RWPE1 (cell line): ENCODE measurements at regions not wholly inside any gene's neighbourhood (a gene's known extent, or its start where the extent isn't known, plus 50 kb on each side); places are given as distances from the start of the nearest gene placed in this dataset.

Source experiments
- CTCF ChIA-PET: fragments of 350-600 bp; sonication (Branson Sonifier 250); formaldehyde crosslinking; extraction: SDS; loops from one replicate; lab custom pipeline; 2021; lab: Yijun Ruan, JAX
- POLR2A ChIA-PET: fragments of 400-600 bp; formaldehyde crosslinking; extraction: SDS; loops from one replicate; lab custom pipeline; 2020; ENCODE audit warnings: antibody characterized with exemption; ENCODE audit not compliant: low non-redundant PET; lab: Yijun Ruan, JAX
- DNase-seq: peaks from one replicate; pipeline ENCODE4 v3.0.0; 2012; ENCODE audit warnings: low spot score
- H3K27ac ChIP-seq: fragments of 450-650 bp; 2 replicates; pipeline ENCODE4 v1.5.1; 2017
- CTCF ChIP-seq: fragments of 450-650 bp; conservative IDR thresholded peaks from 2 replicates; pipeline ENCODE4 v1.5.1; 2017; ENCODE audit warnings: low read depth, mild to moderate bottlenecking

DNA sequence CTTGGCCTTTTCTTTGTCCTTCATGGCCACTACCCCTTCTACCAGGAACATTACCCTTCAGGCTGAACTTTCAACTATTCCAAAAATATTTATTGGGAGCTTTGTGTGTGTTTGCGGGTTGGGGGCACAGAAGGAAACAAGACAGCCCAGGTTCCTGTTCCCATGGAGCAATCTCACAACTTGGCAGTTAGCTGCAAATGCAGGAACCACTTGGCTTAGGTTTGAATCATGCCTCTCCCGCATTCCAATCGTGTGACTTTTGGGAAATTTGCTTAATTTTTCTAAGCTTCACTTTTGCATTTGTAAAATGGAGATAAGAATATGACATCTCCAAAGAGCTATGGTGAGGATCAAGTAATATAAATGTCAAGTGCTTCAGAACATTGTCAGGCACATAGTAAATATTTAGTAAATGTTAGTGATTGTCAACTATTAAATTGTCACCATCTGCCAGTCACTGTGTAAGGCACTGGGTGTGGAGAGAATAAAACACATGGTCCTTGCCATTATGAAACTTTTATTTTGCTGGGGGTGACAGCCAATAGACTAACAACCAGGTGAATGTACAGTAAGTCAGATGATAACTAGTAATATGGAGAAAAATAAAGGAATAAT is 277.1 kb downstream of the SNX13 start:
- no peak for DNase-seq
- POLR2A ChIA-PET = no interaction called here
- H3K27ac ChIP-seq = peak overlapping the region; percentile 92
- CTCF ChIA-PET = interaction anchor here (0.6 kb wide), 3 partner anchors 100 to 277 kb away, joined by 3 to 4 read pairs (median 3); no protein-coding TSS in a partner anchor
- no peak for TF ChIP-seq CTCF

- ChIA-PET POLR2A (no interaction called here), CTCF (interaction anchor here (0.6 kb wide), 1 partner anchor 17 kb away, joined by 3 read pairs; no protein-coding TSS in a partner anchor)
- TF ChIP-seq CTCF = no peak
- no peak overlapping the region for H3K27ac ChIP-seq
- DNase-seq = no peak
Measured at GRCh38 chr7:17665029-17665428, 275.3 kb downstream of the SNX13 start.

DNA sequence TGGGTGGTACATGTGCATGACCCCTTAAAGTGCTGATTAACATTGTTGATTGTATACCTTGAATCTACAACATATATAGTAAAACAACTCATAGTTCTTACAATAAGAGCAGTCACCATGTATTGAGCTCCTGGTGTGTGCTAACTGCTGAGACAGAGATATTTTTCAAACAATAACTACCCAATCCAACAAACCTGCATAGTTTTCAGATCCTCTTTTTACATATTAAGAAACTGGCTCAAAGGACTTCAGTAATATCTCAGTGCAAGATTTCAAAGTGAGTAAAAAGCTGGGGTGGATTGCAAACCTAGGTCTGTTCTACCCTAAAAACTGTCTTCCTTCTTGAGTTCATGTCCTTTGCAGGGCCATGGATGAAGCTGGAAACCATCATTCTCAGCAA is 272.2 kb downstream of the SNX13 start:
- POLR2A ChIA-PET = no interaction called here
- TF ChIP-seq CTCF = no peak
- no peak overlapping the region for H3K27ac ChIP-seq
- no peak for DNase-seq
- CTCF ChIA-PET = interaction anchor here (0.7 to 1.1 kb wide), 3 partner anchors 12 to 197 kb away, joined by 3 to 4 read pairs (median 3); no protein-coding TSS in a partner anchor

GRCh38 chr7:17669204-17669603 is 271.1 kb downstream of the SNX13 start:
- DNase-seq = no peak
- CTCF ChIA-PET = no interaction called here
- H3K27ac ChIP-seq = no peak overlapping the region
- TF ChIP-seq CTCF = no peak
- POLR2A ChIA-PET = no interaction called here

DNA sequence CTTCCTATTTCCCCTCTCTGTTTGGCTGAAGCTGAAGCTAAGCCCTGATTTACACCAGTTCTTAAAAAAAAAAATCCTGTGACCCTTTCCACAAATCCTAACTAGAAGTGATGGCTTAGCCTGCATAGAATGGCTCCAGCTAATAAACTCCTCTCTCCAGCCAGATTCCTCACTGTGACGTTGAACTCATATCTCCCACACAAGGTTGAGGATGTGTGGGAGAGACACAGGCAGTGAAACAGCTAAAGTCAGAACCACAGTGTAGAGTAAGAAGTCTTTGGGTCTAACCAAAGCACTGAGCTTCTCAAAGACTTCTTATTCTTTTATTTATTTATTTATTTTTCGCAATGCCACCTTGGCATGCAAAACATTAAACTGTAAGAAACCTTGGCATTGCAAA is 268.3 kb downstream of the SNX13 start:
- no peak for DNase-seq
- POLR2A ChIA-PET = interaction anchor here (0.5 to 0.6 kb wide), 2 partner anchors 33 to 488 kb away, joined by 3 to 4 read pairs; no protein-coding TSS in a partner anchor
- no peak overlapping the region for H3K27ac ChIP-seq
- CTCF ChIA-PET = interaction anchor here (0.5 kb wide), 1 partner anchor 40 kb away, joined by 3 read pairs; no protein-coding TSS in a partner anchor
- no peak for TF ChIP-seq CTCF

DNA sequence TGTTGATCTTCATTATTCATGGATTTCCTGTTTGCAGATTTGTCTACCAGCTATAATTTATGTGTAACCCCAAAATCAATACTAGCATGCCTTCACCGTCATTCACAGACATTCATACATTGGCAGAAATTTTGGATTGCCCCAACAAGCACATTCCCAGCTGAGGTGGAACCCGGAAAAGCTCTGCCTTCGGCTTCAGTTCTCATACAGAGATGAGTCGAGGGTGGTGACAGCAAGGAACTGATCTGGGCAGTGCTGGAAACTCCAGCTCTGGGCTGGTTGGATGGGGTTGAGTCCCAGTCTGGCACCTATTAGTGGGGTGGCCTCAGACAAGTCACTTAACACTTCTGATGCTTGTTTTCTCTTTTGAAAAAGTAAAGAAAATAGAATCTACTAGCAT is 267.5 kb downstream of the SNX13 start:
- no peak for TF ChIP-seq CTCF
- ChIA-PET CTCF (interaction anchor here (0.5 kb wide), 1 partner anchor 155 kb away, joined by 5 read pairs; no protein-coding TSS in a partner anchor), POLR2A (interaction anchor here (0.6 kb wide), 1 partner anchor 34 kb away, joined by 3 read pairs; no protein-coding TSS in a partner anchor)
- no peak for DNase-seq
- peak overlapping the region; percentile 54; the same call in 1 of the 2 replicates for H3K27ac ChIP-seq
